Thyroid gland (tissue), 4 donors: ENCODE measurements at regions not wholly inside any gene's neighbourhood (a gene's known extent, or its start where the extent isn't known, plus 50 kb on each side); places are given as distances from the start of the nearest gene placed in this dataset.

Source experiments
- DNase-seq, 2 donors: peaks; one replicate each; pipeline ENCODE4 v3.0.0-alpha.2; 2019
- H3K27ac ChIP-seq, 3 donors: fragments of 200-600 bp; sonication (generic); 1 replicate in 2 of 3; 2 replicates in 1 of 3; pipeline ENCODE4 v1.5.1; 2016 to 2019; ENCODE audit warnings: mild to moderate bottlenecking in 1 of 3, moderate library complexity in 1 of 3
- H3K27me3 ChIP-seq: fragments of 200-600 bp; sonication (generic); one replicate; pipeline ENCODE4 v1.5.1; 2019
- H3K36me3 ChIP-seq, 2 donors: fragments of 200-600 bp; sonication (generic); one replicate each; pipeline ENCODE4 v1.5.1; 2016 to 2019
- H3K4me1 ChIP-seq, 2 donors: fragments of 200-600 bp; sonication (generic); one replicate each; pipeline ENCODE4 v1.5.1; 2017 to 2019
- H3K4me3 ChIP-seq, 3 donors: fragments of 200-600 bp; sonication (generic); replicated peaks in 1 of 3; 1 replicate in 2 of 3; 2 replicates in 1 of 3; pipeline ENCODE4 v1.5.1; 2016; ENCODE audit warnings: mild to moderate bottlenecking in 1 of 3
- H3K9me3 ChIP-seq: fragments of 200-600 bp; sonication (generic); one replicate; pipeline ENCODE4 v1.5.1; 2017
- POLR2A ChIP-seq, 2 donors: fragments of 450-650 bp; IDR thresholded peaks; one replicate each; pipeline ENCODE4 v1.6.1; 2017; ENCODE audit warnings: antibody characterized with exemption in 2 of 2, mild to moderate bottlenecking in 2 of 2, moderate library complexity in 1 of 2
- WGBS, 2 donors: methylation state at CpG; one replicate each; pipeline ENCODE4 v1.1.5; 2017; 5-methylcytosine and 5-hydroxymethylcytosine counted together
- intact Hi-C: fragments of 100-400 bp; cut with DNase I; formaldehyde crosslinking; loops from one replicate; pipeline ENCODE4 v1.15.1; 2023
- TF ChIP-seq, protein P1 (sequence below), 6 experiments: fragments of 200-600 bp in 3 of 6; fragments of 450-650 bp in 3 of 6; sonication (generic) in 3 of 6; IDR thresholded peaks; one replicate each; pipeline ENCODE4 v1.5.1; 2016 to 2019; ENCODE audit warnings: antibody characterized with exemption in 6 of 6, mild to moderate bottlenecking in 2 of 6, inconsistent platforms in 1 of 6, moderate library complexity in 1 of 6

DNA sequence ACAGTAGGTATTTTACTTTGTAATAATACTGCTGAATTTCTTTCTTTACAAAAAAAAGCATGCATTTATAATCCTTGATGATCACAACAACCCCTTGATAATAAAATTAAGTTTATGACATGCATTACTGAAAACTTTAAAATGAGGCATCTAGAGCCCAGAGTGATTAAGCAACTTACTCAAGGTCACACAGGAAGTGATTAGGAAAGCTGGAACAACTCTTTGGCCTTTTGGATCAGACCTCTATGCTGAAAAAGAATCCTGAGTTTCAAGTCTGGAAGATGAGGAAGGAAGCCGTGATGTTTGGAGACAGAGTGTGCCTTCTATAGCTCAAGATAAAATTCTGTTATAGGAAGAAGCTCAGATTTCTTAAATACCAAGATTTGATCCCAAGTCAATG, 105.0 kb upstream of the ATP8B1 start:
- intact Hi-C loops: no loop called here
- WGBS, 2 donors: 70 to 86% methylated on average over 1 of the region's 1 CpG

DNA sequence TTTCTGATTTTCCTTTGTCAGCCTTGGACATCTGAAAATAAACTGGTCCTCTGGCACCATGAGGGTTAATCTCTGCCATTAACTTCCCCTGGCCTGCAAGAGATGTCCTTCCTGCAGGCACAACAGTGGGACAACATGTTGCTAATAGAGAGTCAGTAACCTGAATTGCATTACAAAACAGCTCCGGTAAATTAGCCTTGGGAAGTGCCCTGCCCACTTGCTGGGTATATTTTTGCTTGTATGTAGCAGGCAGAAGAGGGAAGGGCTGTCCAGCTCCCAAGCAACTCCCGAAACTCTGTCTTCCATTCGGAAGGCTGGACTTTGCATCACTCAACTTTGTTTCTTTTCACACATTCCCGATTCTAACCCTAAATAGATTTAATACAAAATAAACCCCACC, 104.4 kb upstream of the ATP8B1 start:
- no peaks in the 10 kb centered on the region for H3K36me3 ChIP-seq
- DNase-seq: no peak
- WGBS, 2 donors: 75 to 77% methylated on average over 4 of the region's 4 CpGs
- H3K9me3 ChIP-seq: no peaks in the 10 kb centered on the region
- no peaks in the 10 kb centered on the region for H3K27me3 ChIP-seq
- intact Hi-C loops: no loop called here
- H3K4me3 ChIP-seq: no peak overlapping the region
- no peak overlapping the region for H3K27ac ChIP-seq
- no peaks in the 10 kb centered on the region for H3K4me1 ChIP-seq
- TF ChIP-seq, protein P1, sequence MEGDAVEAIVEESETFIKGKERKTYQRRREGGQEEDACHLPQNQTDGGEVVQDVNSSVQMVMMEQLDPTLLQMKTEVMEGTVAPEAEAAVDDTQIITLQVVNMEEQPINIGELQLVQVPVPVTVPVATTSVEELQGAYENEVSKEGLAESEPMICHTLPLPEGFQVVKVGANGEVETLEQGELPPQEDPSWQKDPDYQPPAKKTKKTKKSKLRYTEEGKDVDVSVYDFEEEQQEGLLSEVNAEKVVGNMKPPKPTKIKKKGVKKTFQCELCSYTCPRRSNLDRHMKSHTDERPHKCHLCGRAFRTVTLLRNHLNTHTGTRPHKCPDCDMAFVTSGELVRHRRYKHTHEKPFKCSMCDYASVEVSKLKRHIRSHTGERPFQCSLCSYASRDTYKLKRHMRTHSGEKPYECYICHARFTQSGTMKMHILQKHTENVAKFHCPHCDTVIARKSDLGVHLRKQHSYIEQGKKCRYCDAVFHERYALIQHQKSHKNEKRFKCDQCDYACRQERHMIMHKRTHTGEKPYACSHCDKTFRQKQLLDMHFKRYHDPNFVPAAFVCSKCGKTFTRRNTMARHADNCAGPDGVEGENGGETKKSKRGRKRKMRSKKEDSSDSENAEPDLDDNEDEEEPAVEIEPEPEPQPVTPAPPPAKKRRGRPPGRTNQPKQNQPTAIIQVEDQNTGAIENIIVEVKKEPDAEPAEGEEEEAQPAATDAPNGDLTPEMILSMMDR (IDR thresholded peaks at IDR 0.05): no peak
- TF ChIP-seq POLR2A (IDR thresholded peaks at IDR 0.05): no peak

More for the DNA sequence above, 105.0 kb upstream of the ATP8B1 start:
- Histone ChIP-seq H3K36me3 (no peaks in the 10 kb centered on the region), H3K27ac (no peak overlapping the region), H3K4me3 (no peak overlapping the region), H3K9me3 (no peaks in the 10 kb centered on the region), H3K4me1 (no peaks in the 10 kb centered on the region), H3K27me3 (no peaks in the 10 kb centered on the region)
- no peak for DNase-seq
- TF ChIP-seq, protein P1 (IDR thresholded peaks at IDR 0.05): no peak
- TF ChIP-seq POLR2A (IDR thresholded peaks at IDR 0.05): no peak

DNA sequence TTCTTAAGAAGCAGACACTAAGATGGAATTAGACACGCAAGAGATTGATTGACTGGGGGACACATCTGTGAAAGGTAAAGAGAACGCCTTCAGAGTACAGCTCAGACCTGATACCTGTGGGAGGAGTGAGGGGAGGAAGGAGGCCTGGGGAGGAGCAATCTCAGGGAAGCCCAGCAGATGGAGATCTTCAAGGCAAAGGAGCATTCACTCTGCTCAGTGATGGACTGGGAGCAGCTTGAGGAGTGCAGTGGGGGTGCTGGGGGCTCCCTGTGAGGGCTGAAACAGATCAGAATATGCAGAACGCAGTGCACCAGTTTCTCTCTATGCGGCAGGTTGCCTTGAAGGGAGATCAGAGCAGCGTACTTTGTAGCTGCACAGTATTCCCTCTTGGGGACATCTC, 103.7 kb upstream of the ATP8B1 start:
- Histone ChIP-seq H3K9me3 (no peaks in the 10 kb centered on the region), H3K4me1 (no peaks in the 10 kb centered on the region), H3K27ac (no peak overlapping the region), H3K27me3 (no peaks in the 10 kb centered on the region), H3K36me3 (no peaks in the 10 kb centered on the region), H3K4me3 (no peak overlapping the region)
- 84 to 89% methylated on average over 5 of the region's 5 CpGs for WGBS, 2 donors
- no peak for DNase-seq
- intact Hi-C loops: no loop called here
- TF ChIP-seq, protein P1 (IDR thresholded peaks at IDR 0.05): no peak
- TF ChIP-seq POLR2A (IDR thresholded peaks at IDR 0.05): no peak

GRCh38 chr18:57904535-57904934, 101.4 kb upstream of the ATP8B1 start:
- no peak overlapping the region for H3K27ac ChIP-seq
- DNase-seq: no peak
- H3K27me3 ChIP-seq: no peaks in the 10 kb centered on the region
- H3K4me3 ChIP-seq: no peak overlapping the region
- H3K4me1 ChIP-seq: no peaks in the 10 kb centered on the region
- TF ChIP-seq, protein P1 (IDR thresholded peaks at IDR 0.05): no peak
- TF ChIP-seq POLR2A (IDR thresholded peaks at IDR 0.05): no peak
- intact Hi-C loops: no loop called here
- H3K36me3 ChIP-seq: no peaks in the 10 kb centered on the region
- no peaks in the 10 kb centered on the region for H3K9me3 ChIP-seq

DNA sequence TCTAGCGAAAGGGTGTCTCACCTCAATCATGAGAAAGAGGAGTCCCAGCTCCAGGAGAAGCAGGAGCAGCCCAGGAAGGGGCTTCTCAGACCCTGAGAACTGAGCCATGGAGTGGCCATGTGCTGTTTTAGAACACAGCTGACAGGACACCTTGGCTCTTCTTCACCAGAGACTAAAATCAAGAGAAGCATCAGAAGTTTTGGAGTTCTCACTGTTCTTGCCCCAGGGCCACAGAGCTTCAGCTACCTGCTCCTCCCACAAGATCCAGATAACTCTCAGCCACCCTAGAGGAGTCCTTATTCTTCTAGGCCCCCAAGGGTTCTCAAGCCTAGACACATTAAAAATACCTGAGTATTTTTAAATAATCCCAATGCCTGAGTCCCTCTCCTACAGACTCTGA, 99.6 kb upstream of the ATP8B1 start:
- no peak for DNase-seq
- no peaks in the 10 kb centered on the region for H3K27me3 ChIP-seq
- intact Hi-C loops: no loop called here
- WGBS, 2 donors: 82 to 95% methylated on average over 1 of the region's 1 CpG
- no peaks in the 10 kb centered on the region for H3K36me3 ChIP-seq
- H3K4me3 ChIP-seq: no peak overlapping the region
- peaks cover 0 to 3% of the 10 kb centered on the region in 2 donors for H3K4me1 ChIP-seq
- TF ChIP-seq POLR2A (IDR thresholded peaks at IDR 0.05): no peak
- TF ChIP-seq, protein P1 (IDR thresholded peaks at IDR 0.05): no peak
- no peaks in the 10 kb centered on the region for H3K9me3 ChIP-seq
- no peak overlapping the region for H3K27ac ChIP-seq
